IMR-90 (cell line): ENCODE measurements at regions not wholly inside any gene's neighbourhood (a gene's known extent, or its start where the extent isn't known, plus 50 kb on each side); places are given as distances from the start of the nearest gene placed in this dataset.

ENCODE experiments used
- ATAC-seq: fragments of 200-7000 bp; cut with Tn5 transposase; 2 replicates; pipeline ENCODE4 v1.9.1; 2020; ENCODE audit warnings: low read depth, mild to moderate bottlenecking, moderate library complexity
- BruUV-seq: library from RNA; stranded (reverse); fragments of 400-500 nt; replicated peaks from 2 replicates; lab custom pipeline; 2021; lab: Mats Ljungman, UMichigan
- CTCF ChIA-PET: fragments of 300-600 bp; formaldehyde crosslinking; extraction: SDS; loops from one replicate; lab custom pipeline; 2021; ENCODE audit warnings: antibody characterized with exemption; lab: Yijun Ruan, JAX
- POLR2A ChIA-PET: fragments of 300-600 bp; sonication (Branson Sonifier 250); formaldehyde crosslinking; loops from one replicate; lab custom pipeline; 2022; ENCODE audit warnings: antibody characterized with exemption; ENCODE audit not compliant: unreplicated experiment; lab: Charles Lee
- DNase-seq: peaks from one replicate; pipeline ENCODE4 v3.0.0; 2013
- H2AFZ ChIP-seq: replicated peaks from 2 replicates; pipeline ENCODE3; 2013; ENCODE audit warnings: low read length, mild to moderate bottlenecking; ENCODE audit not compliant: poor library complexity
- H2AK5ac ChIP-seq: 2 replicates; pipeline ENCODE4 v1.6.1; 2013; ENCODE audit warnings: low read depth, low read length, inconsistent platforms
- H2AK9ac ChIP-seq: replicated peaks from 2 replicates; pipeline ENCODE3; 2013; ENCODE audit warnings: mild to moderate bottlenecking, low read depth, low read length, moderate library complexity; ENCODE audit not compliant: poor library complexity
- H2BK120ac ChIP-seq: 2 replicates; pipeline ENCODE4 v1.6.1; 2013; ENCODE audit warnings: low read depth, low read length, inconsistent platforms
- H2BK15ac ChIP-seq: 3 replicates; pipeline ENCODE4 v1.6.1; 2013; ENCODE audit warnings: low read depth, low read length, inconsistent platforms
- H2BK20ac ChIP-seq: 2 replicates; pipeline ENCODE4 v1.6.1; 2013; ENCODE audit warnings: low read depth, mild to moderate bottlenecking, inconsistent platforms, low read length, moderate library complexity
- H2BK5ac ChIP-seq: 2 replicates; pipeline ENCODE4 v1.6.1; 2013; ENCODE audit warnings: mild to moderate bottlenecking, low read depth, low read length, inconsistent platforms; ENCODE audit not compliant: poor library complexity, severe bottlenecking
- H3K14ac ChIP-seq: replicated peaks from 2 replicates; pipeline ENCODE4 v1.6.1; 2013; ENCODE audit warnings: low read depth, low read length, inconsistent platforms
- H3K18ac ChIP-seq: 2 replicates; pipeline ENCODE4 v1.6.1; 2013; ENCODE audit warnings: low read depth, low read length, control low read depth
- H3K23ac ChIP-seq: 2 replicates; pipeline ENCODE4 v1.6.1; 2013; ENCODE audit warnings: low read depth, low read length, inconsistent platforms
- H3K27ac ChIP-seq: 2 replicates; pipeline ENCODE4 v1.5.1; 2013; ENCODE audit warnings: mild to moderate bottlenecking, control low read depth, low read length; ENCODE audit not compliant: insufficient read depth
- H3K27me3 ChIP-seq: 2 replicates; pipeline ENCODE4 v1.6.1; 2013; ENCODE audit warnings: low read length; ENCODE audit not compliant: control insufficient read depth, insufficient read depth
- H3K36me3 ChIP-seq: 2 replicates; pipeline ENCODE4 v1.6.1; 2013; ENCODE audit warnings: low read length, mixed read lengths; ENCODE audit not compliant: control insufficient read depth, insufficient read depth
- H3K4ac ChIP-seq: 2 replicates; pipeline ENCODE4 v1.6.1; 2013; ENCODE audit warnings: low read depth, low read length, inconsistent platforms
- H3K4me1 ChIP-seq: 2 replicates; pipeline ENCODE4 v1.6.1; 2013; ENCODE audit warnings: low read length, mixed read lengths; ENCODE audit not compliant: control insufficient read depth, insufficient read depth
- H3K4me2 ChIP-seq: 2 replicates; pipeline ENCODE4 v1.6.1; 2013; ENCODE audit warnings: low read depth, mild to moderate bottlenecking, control low read depth, low read length, moderate library complexity
- H3K4me3 ChIP-seq: 2 replicates; pipeline ENCODE4 v1.5.1; 2013; ENCODE audit warnings: low read depth, mild to moderate bottlenecking, control low read depth, low read length, moderate library complexity; ENCODE audit not compliant: insufficient read depth
- H3K56ac ChIP-seq: 2 replicates; pipeline ENCODE4 v1.6.1; 2013; ENCODE audit warnings: low read length, inconsistent platforms; ENCODE audit not compliant: insufficient read depth; ENCODE audit errors: extremely low read depth
- H3K79me1 ChIP-seq, 2 experiments: 2 replicates each; pipeline ENCODE4 v1.6.1; 2013; ENCODE audit warnings: low read length in 2 of 2, inconsistent platforms in 1 of 2, low read depth in 1 of 2
- H3K9ac ChIP-seq: 2 replicates; pipeline ENCODE4 v1.6.1; 2013; ENCODE audit warnings: low read depth, low read length, control low read depth
- H3K9me1 ChIP-seq: 2 replicates; pipeline ENCODE4 v1.6.1; 2013; ENCODE audit warnings: low read length, inconsistent platforms; ENCODE audit not compliant: insufficient read depth
- H3K9me3 ChIP-seq: 2 replicates; pipeline ENCODE4 v1.6.1; 2013; ENCODE audit warnings: low read length; ENCODE audit not compliant: control insufficient read depth, insufficient read depth
- H4K20me1 ChIP-seq: 2 replicates; pipeline ENCODE4 v1.6.1; 2013; ENCODE audit warnings: low read length, inconsistent platforms; ENCODE audit not compliant: insufficient read depth
- H4K5ac ChIP-seq: 2 replicates; pipeline ENCODE4 v1.6.1; 2013; ENCODE audit warnings: mild to moderate bottlenecking, low read depth, low read length, control low read depth
- H4K8ac ChIP-seq, 2 experiments: 2 replicates each; pipeline ENCODE4 v1.6.1; 2013; ENCODE audit warnings: low read depth in 2 of 2, low read length in 2 of 2, control low read depth in 1 of 2, inconsistent platforms in 1 of 2
- H4K91ac ChIP-seq: 2 replicates; pipeline ENCODE4 v1.6.1; 2013; ENCODE audit warnings: low read depth, low read length, inconsistent platforms; ENCODE audit not compliant: insufficient read depth
- CEBPB ChIP-seq: IDR thresholded peaks from 2 replicates; pipeline ENCODE4 v1.6.1; 2012; ENCODE audit warnings: low read depth, low read length, improper control_type of control experiment
- CHD1 ChIP-seq: IDR thresholded peaks from 2 replicates; pipeline ENCODE4 v1.6.1; 2012; ENCODE audit warnings: low read depth, low read length, improper control_type of control experiment
- FOS ChIP-seq: fragments of 150-350 bp; IDR thresholded peaks from 2 replicates; pipeline ENCODE4 v1.6.1; 2016; ENCODE audit warnings: low read depth, low read length
- MAFK ChIP-seq: IDR thresholded peaks from 2 replicates; pipeline ENCODE4 v1.6.1; 2012; ENCODE audit warnings: low read depth, low read length, improper control_type of control experiment
- MAZ ChIP-seq: IDR thresholded peaks from 2 replicates; pipeline ENCODE4 v1.6.1; 2012; ENCODE audit warnings: low read depth, mild to moderate bottlenecking, low read length, improper control_type of control experiment, moderate library complexity, borderline replicate concordance
- NFE2L2 ChIP-seq: fragments of 150-350 bp; IDR thresholded peaks from 2 replicates; pipeline ENCODE4 v1.6.1; 2016; ENCODE audit warnings: low read depth, mild to moderate bottlenecking, low read length
- POLR2A ChIP-seq: IDR thresholded peaks from 2 replicates; pipeline ENCODE4 v1.6.1; 2012; ENCODE audit warnings: mild to moderate bottlenecking, low read depth, low read length
- RCOR1 ChIP-seq: IDR thresholded peaks from 2 replicates; pipeline ENCODE4 v1.6.1; 2012; ENCODE audit warnings: mild to moderate bottlenecking, low read length, improper control_type of control experiment; ENCODE audit not compliant: insufficient replicate concordance
- RFX5 ChIP-seq: IDR thresholded peaks from 2 replicates; pipeline ENCODE4 v1.8.0; 2012; ENCODE audit warnings: low read depth, mild to moderate bottlenecking, low read length, moderate library complexity
- SMC3 ChIP-seq: fragments of 150-350 bp; IDR thresholded peaks from 2 replicates; pipeline ENCODE4 v1.6.1; 2016; ENCODE audit warnings: low read depth, mild to moderate bottlenecking, antibody characterized with exemption, low read length, moderate library complexity
- WGBS, 2 experiments: methylation state at CpG; one replicate each; pipeline versions ENCODE4 v1.1.5 to v1.1.7; 2013; ENCODE audit warnings: missing lambda C conversion rate in 2 of 2; ENCODE audit not compliant: insufficient read length in 1 of 2; ENCODE audit errors: extremely low coverage in 2 of 2; 5-methylcytosine and 5-hydroxymethylcytosine counted together
- dilution Hi-C: fragments of 300-500 bp; cut with HindIII; formaldehyde crosslinking; loops from one replicate; pipeline ENCODE4 v1.14.3; 2018; ENCODE audit warnings: low sequenced_read_pairs; ENCODE audit not compliant: unreplicated experiment
- in situ Hi-C: fragments of 300-500 bp; cut with MboI; formaldehyde crosslinking; loops from 3 replicates; pipeline ENCODE4 v1.14.3; 2019; ENCODE audit warnings: low sequenced_read_pairs, inconsistent platforms, mixed read lengths
- intact Hi-C: fragments of 100-400 bp; cut with micrococcal nuclease; formaldehyde crosslinking; loops from 2 replicates; pipeline ENCODE4 v1.10.0; 2022
- TF ChIP-seq, protein P1 (sequence below): fragments of 150-350 bp; IDR thresholded peaks from 2 replicates; pipeline ENCODE4 v1.6.1; 2017; ENCODE audit warnings: mild to moderate bottlenecking, antibody characterized with exemption, low read length, low read depth
- TF ChIP-seq, protein P2 (sequence below): fragments of 150-350 bp; IDR thresholded peaks from 2 replicates; pipeline ENCODE4 v1.6.1; 2016; ENCODE audit warnings: low read depth, mild to moderate bottlenecking, low read length, moderate library complexity, borderline replicate concordance
- TF ChIP-seq, protein P3 (sequence below): conservative IDR thresholded peaks from 2 replicates; pipeline ENCODE4 v1.5.1; 2012; ENCODE audit warnings: mild to moderate bottlenecking, low read depth, low read length, improper control_type of control experiment

DNA sequence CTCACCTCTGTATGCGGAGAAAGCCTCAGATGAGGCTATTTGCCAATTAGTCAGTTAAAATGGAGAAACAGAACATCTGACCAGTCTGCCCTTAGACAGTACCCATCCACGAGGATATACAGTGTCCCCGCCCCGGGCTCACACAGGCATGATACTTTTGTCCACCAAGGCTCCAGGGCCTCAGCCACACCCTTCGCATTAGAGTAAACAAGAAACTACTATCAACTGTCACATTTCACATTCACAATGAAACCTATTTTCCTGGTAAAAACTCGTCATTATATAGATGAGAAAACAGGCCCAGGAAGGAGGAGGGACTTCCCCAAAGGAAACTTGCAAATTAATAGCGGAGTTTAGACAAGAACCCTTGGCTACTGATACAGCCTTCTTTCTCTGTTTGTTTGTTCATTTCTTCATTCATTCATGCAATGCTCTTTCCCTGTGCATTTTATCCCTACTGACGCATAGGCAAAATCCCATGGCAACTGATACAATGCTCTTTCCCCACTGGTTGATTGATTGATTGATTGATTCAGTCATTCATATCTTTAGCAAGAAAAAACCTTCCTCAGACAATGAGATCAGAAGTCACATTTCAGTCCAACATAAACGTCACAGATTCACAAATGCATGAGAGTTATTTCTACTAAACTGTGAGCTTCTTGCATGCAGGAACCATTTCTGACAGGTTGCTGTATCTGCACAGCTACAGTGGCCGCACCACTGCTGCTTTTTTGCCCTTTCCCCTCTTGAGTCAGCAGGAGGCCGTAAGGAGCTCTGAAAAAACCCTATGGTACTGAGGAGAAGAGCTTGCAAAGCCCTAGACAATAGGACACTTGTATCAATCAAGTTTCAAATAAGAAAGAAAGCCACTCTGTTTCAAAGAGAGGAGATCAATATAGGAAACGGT, 777.1 kb downstream of the RNF144A start:
- in situ Hi-C loops (no loop called here), intact Hi-C loops (no loop called here), dilution Hi-C loops (no loop called here)
- Histone ChIP-seq H2BK15ac (no peak overlapping the region), H3K4ac (no peak overlapping the region), H2AK5ac (no peak overlapping the region), H3K4me1 (no peaks in the 10 kb centered on the region), H3K27me3 (no peaks in the 10 kb centered on the region), H3K18ac (no peak overlapping the region), H3K36me3 (no peaks in the 10 kb centered on the region), H4K91ac (no peak overlapping the region), H3K56ac (no peak overlapping the region), H2AFZ (no peak overlapping the region), H3K4me2 (no peak overlapping the region), H3K79me1 (no peaks in the 10 kb centered on the region), H4K8ac (no peak overlapping the region), H2AK9ac (no peak overlapping the region), H4K5ac (no peak overlapping the region), H3K9me3 (no peaks in the 10 kb centered on the region), H3K4me3 (no peak overlapping the region), H2BK20ac (no peak overlapping the region), H3K23ac (no peak overlapping the region), H2BK120ac (no peak overlapping the region), H3K9ac (no peak overlapping the region), H4K20me1 (no peaks in the 10 kb centered on the region), H2BK5ac (no peak overlapping the region), H3K14ac (no peak overlapping the region), H3K27ac (no peak overlapping the region), H3K9me1 (no peaks in the 10 kb centered on the region)
- no peak for TF ChIP-seq CEBPB
- no peak for TF ChIP-seq RCOR1
- TF ChIP-seq CHD1 = no peak
- TF ChIP-seq MAZ = no peak
- TF ChIP-seq, protein P1, sequence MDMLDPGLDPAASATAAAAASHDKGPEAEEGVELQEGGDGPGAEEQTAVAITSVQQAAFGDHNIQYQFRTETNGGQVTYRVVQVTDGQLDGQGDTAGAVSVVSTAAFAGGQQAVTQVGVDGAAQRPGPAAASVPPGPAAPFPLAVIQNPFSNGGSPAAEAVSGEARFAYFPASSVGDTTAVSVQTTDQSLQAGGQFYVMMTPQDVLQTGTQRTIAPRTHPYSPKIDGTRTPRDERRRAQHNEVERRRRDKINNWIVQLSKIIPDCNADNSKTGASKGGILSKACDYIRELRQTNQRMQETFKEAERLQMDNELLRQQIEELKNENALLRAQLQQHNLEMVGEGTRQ = no peak
- TF ChIP-seq RFX5 = no peak
- TF ChIP-seq NFE2L2 = no peak
- TF ChIP-seq SMC3 = no peak
- TF ChIP-seq POLR2A = no peak
- TF ChIP-seq, protein P2, sequence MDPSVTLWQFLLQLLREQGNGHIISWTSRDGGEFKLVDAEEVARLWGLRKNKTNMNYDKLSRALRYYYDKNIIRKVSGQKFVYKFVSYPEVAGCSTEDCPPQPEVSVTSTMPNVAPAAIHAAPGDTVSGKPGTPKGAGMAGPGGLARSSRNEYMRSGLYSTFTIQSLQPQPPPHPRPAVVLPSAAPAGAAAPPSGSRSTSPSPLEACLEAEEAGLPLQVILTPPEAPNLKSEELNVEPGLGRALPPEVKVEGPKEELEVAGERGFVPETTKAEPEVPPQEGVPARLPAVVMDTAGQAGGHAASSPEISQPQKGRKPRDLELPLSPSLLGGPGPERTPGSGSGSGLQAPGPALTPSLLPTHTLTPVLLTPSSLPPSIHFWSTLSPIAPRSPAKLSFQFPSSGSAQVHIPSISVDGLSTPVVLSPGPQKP = no peak
- TF ChIP-seq, protein P3, sequence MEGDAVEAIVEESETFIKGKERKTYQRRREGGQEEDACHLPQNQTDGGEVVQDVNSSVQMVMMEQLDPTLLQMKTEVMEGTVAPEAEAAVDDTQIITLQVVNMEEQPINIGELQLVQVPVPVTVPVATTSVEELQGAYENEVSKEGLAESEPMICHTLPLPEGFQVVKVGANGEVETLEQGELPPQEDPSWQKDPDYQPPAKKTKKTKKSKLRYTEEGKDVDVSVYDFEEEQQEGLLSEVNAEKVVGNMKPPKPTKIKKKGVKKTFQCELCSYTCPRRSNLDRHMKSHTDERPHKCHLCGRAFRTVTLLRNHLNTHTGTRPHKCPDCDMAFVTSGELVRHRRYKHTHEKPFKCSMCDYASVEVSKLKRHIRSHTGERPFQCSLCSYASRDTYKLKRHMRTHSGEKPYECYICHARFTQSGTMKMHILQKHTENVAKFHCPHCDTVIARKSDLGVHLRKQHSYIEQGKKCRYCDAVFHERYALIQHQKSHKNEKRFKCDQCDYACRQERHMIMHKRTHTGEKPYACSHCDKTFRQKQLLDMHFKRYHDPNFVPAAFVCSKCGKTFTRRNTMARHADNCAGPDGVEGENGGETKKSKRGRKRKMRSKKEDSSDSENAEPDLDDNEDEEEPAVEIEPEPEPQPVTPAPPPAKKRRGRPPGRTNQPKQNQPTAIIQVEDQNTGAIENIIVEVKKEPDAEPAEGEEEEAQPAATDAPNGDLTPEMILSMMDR = no peak
- TF ChIP-seq MAFK = no peak
- no peak for TF ChIP-seq FOS
- no TSS peak for BruUV-seq
- DNase-seq (no peak), ATAC-seq (no peak)
- POLR2A ChIA-PET = no interaction called here
- CTCF ChIA-PET = no interaction called here
- WGBS, 2 experiments = 100% methylated on average over 1 of the region's 12 CpGs; no CpG with 5 or more reads in 1 of the 2 experiments
